Activated T-helper 1 cell treated with anti-CD3 and anti-CD28 coated beads, Interleukin-12 subunit alpha, Interleukin-12 subunit beta, Interleukin-2, Interleukin-4 antibody, amounts not matched to agents 30 ng/mL and 10 ng/mL and 1 ng/mL, durations not matched to agents 14 hours and 24 hours and 36 hours (primary cell): ENCODE measurements at regions not wholly inside any gene's neighbourhood (a gene's known extent, or its start where the extent isn't known, plus 50 kb on each side); places are given as distances from the start of the nearest gene placed in this dataset.

ENCODE experiments used
- DNase-seq: peaks from one replicate; pipeline ENCODE4 v3.0.0; 2021; ENCODE audit warnings: low spot score
- H3K27ac Mint-ChIP-seq: one replicate; pipeline ENCODE4 v1.8.0; 2021; ENCODE audit warnings: mild to moderate bottlenecking, mixed read lengths
- H3K27me3 Mint-ChIP-seq: one replicate; pipeline ENCODE4 v1.8.0; 2022; ENCODE audit warnings: mild to moderate bottlenecking, moderate library complexity, mixed read lengths; ENCODE audit not compliant: insufficient read depth
- H3K36me3 Mint-ChIP-seq: one replicate; pipeline ENCODE4 v1.8.0; 2021; ENCODE audit warnings: low read depth, mixed read lengths
- H3K4me1 Mint-ChIP-seq: one replicate; pipeline ENCODE4 v1.8.0; 2021; ENCODE audit warnings: low read depth, mixed read lengths
- H3K4me3 Mint-ChIP-seq: one replicate; pipeline ENCODE4 v1.8.0; 2021; ENCODE audit warnings: mild to moderate bottlenecking, moderate library complexity, mixed read lengths
- H3K9me3 Mint-ChIP-seq: one replicate; pipeline ENCODE4 v1.8.0; 2021; ENCODE audit warnings: mixed read lengths
- intact Hi-C: fragments of 100-400 bp; cut with micrococcal nuclease; formaldehyde crosslinking; loops from one replicate; pipeline ENCODE4 v1.15.1; 2024

DNA sequence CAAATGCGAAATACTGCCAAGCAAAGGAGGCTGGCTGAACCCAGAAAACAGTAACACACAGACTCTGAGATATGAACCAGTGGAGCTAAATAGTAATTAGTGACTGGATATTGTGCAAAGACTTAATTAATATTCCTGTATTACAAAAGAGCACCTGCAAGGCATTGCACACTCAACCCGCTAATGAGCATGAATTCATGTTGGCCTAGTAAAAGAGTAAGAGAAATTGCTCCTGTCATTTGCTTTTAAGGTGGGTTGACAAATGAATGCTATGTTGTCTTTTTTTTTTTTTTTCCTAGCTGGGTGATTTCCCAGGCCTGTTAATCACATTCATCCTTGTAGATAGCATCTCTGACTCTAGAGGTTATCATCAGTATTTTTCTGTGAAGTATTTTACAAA, 87.0 kb upstream of the CERS6 start:
- H3K9me3 Mint-ChIP-seq, result peaks cover 9% of the 10 kb centered on the region
- DNase-seq, result no peak
- H3K4me1 Mint-ChIP-seq, result peaks cover 5% of the 10 kb centered on the region
- intact Hi-C loops, result no loop called here
- no peak overlapping the region for H3K4me3 Mint-ChIP-seq
- peaks cover 1% of the 10 kb centered on the region for H3K36me3 Mint-ChIP-seq
- no peaks in the 10 kb centered on the region for H3K27me3 Mint-ChIP-seq
- no peak overlapping the region for H3K27ac Mint-ChIP-seq

DNA sequence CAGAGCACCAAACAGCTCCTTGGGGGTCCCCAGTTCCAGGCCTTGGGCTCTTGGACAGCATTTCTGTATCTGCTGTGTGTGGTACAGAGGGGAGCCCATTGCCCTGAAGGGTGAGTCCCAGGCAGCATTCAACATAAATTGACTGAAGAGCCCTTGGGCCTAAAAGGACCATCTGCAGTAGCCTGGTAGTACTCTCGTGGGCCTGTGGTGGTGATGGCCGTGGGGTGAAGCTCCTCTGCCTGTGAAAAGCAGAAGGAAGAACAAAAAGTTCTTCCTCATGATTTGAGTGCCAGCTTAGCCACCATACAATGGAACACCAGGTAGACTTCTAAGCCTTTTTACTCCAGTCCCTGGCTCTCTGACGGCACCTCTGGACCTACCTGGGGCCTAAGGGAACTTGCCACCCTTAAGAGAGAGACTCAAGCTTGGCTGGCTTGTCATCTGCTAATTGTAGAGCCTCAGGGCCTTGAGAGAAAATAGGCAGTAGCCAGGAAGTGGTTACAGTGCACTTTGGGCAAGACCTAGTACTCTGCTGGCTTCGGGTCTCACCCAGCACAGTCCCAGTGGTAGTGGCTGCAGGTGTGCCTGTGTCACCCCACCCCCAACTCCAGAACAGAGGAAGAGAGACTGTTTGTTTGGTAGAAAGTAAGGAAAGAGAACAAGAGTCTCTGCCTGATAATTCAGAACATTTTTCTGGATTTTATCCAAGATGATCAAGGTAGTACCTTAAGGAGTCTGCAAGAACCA, 84.6 kb upstream of the CERS6 start:
- no peak overlapping the region for H3K27ac Mint-ChIP-seq
- H3K4me1 Mint-ChIP-seq, result peaks cover 5% of the 10 kb centered on the region
- H3K4me3 Mint-ChIP-seq, result no peak overlapping the region
- DNase-seq, result no peak
- H3K36me3 Mint-ChIP-seq, result no peaks in the 10 kb centered on the region
- peaks cover 6% of the 10 kb centered on the region for H3K27me3 Mint-ChIP-seq
- H3K9me3 Mint-ChIP-seq, result peaks cover 9% of the 10 kb centered on the region
- intact Hi-C loops, result no loop called here

DNA sequence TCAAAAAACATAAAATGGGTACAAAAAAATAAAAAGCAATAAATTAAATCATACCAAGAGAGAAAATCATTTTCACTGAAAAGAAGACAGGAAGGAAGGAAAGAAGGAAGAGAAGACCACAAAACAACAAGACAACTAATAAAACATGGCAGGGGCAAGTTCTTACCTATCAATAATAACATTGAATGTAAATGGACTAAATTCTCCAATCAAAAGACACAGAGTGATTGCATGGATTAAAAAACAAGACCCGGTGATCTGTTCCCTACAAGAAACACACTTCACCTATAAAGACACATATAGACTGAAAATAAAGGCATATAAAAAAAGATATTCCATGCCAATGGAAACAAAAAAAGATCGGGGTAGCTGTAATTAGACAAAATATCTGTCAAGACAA, 82.6 kb upstream of the CERS6 start:
- intact Hi-C loops, result no loop called here
- Mint-ChIP-seq H3K27ac (no peak overlapping the region), H3K9me3 (peaks cover 9% of the 10 kb centered on the region), H3K27me3 (peaks cover 6% of the 10 kb centered on the region), H3K4me1 (peaks cover 8% of the 10 kb centered on the region), H3K4me3 (no peak overlapping the region), H3K36me3 (no peaks in the 10 kb centered on the region)
- DNase-seq, result no peak

- H3K27ac Mint-ChIP-seq, result no peak overlapping the region
- H3K4me3 Mint-ChIP-seq, result no peak overlapping the region
- intact Hi-C loops, result no loop called here
- no peaks in the 10 kb centered on the region for H3K36me3 Mint-ChIP-seq
- H3K4me1 Mint-ChIP-seq, result peaks cover 18% of the 10 kb centered on the region
- peaks cover 6% of the 10 kb centered on the region for H3K27me3 Mint-ChIP-seq
- peaks cover 13% of the 10 kb centered on the region for H3K9me3 Mint-ChIP-seq
- DNase-seq, result no peak
These were observed 80.8 kb upstream of the CERS6 start for GRCh38 chr2:168375195-168375798.

- Mint-ChIP-seq H3K4me3 (no peak overlapping the region), H3K4me1 (peaks cover 12% of the 10 kb centered on the region), H3K36me3 (no peaks in the 10 kb centered on the region), H3K9me3 (peaks cover 4% of the 10 kb centered on the region), H3K27me3 (peaks cover 6% of the 10 kb centered on the region), H3K27ac (no peak overlapping the region)
- intact Hi-C loops, result loop anchor here (2.0 kb wide), 1 partner anchor 54 kb away; no protein-coding TSS in a partner anchor
- no peak for DNase-seq
These were observed 77.0 kb upstream of the CERS6 start for GRCh38 chr2:168378960-168379669.

DNA sequence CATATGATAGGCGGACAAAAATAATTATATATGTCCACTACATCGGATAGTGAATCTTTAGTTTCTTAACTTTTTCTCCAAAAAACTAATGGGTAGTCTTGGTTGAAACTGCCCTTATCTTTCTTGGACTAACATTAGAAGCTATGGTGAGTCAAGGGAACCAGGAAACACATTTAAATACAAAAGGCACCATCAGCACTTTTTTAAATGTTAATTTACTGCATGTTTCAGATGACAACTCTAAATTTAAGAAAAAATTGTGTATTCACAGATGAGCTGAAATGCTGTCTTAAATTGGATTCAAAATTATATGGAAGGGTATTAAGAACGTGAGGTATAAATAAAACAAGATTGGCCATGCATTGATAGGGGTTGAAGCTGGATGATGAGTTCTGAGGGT, 75.6 kb upstream of the CERS6 start:
- no peak for DNase-seq
- intact Hi-C loops, result no loop called here
- Mint-ChIP-seq H3K36me3 (no peaks in the 10 kb centered on the region), H3K27me3 (no peaks in the 10 kb centered on the region), H3K4me1 (peaks cover 12% of the 10 kb centered on the region), H3K9me3 (peaks cover 4% of the 10 kb centered on the region), H3K4me3 (no peak overlapping the region), H3K27ac (no peak overlapping the region)

GRCh38 chr2:168392024-168392423, 64.0 kb upstream of the CERS6 start:
- H3K4me3 Mint-ChIP-seq, result no peak overlapping the region
- no peak overlapping the region for H3K27ac Mint-ChIP-seq
- DNase-seq, result no peak
- H3K27me3 Mint-ChIP-seq, result peaks cover 11% of the 10 kb centered on the region
- no peaks in the 10 kb centered on the region for H3K4me1 Mint-ChIP-seq
- intact Hi-C loops, result no loop called here
- no peaks in the 10 kb centered on the region for H3K9me3 Mint-ChIP-seq
- no peaks in the 10 kb centered on the region for H3K36me3 Mint-ChIP-seq

GRCh38 chr2:168392797-168393196, 63.3 kb upstream of the CERS6 start:
- no peaks in the 10 kb centered on the region for H3K9me3 Mint-ChIP-seq
- no peaks in the 10 kb centered on the region for H3K36me3 Mint-ChIP-seq
- H3K27ac Mint-ChIP-seq, result no peak overlapping the region
- peaks cover 14% of the 10 kb centered on the region for H3K27me3 Mint-ChIP-seq
- intact Hi-C loops, result no loop called here
- no peak for DNase-seq
- no peak overlapping the region for H3K4me3 Mint-ChIP-seq
- no peaks in the 10 kb centered on the region for H3K4me1 Mint-ChIP-seq

GRCh38 chr2:168394262-168394661, 61.8 kb upstream of the CERS6 start:
- Mint-ChIP-seq H3K36me3 (no peaks in the 10 kb centered on the region), H3K27me3 (peaks cover 23% of the 10 kb centered on the region), H3K4me3 (no peak overlapping the region), H3K27ac (no peak overlapping the region), H3K4me1 (no peaks in the 10 kb centered on the region), H3K9me3 (peaks cover 3% of the 10 kb centered on the region)
- intact Hi-C loops, result no loop called here
- DNase-seq, result no peak

GRCh38 chr2:168396131-168396530, 59.9 kb upstream of the CERS6 start:
- Mint-ChIP-seq H3K27me3 (peaks cover 26% of the 10 kb centered on the region), H3K4me3 (no peak overlapping the region)
- intact Hi-C loops, result no loop called here

DNA sequence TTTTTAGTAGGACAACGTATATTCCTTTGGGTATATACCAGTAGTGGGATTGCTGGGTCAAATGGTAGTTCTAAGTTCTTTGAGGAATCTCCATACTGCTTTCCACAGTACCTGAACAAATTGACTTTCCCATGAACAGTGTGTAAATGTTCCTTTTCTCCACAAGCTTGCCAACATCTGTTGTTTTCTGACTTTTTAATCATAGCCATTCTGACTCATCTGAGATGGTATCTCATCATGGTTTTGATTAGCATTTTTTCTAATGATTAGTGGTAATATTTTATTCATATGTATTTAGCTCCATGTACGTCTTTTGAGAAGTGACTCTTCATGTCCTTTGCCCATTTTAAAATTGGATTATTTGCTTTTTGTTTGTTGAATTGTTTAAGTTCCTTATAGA, 58.4 kb upstream of the CERS6 start:
- no peak for DNase-seq
- Mint-ChIP-seq H3K9me3 (peaks cover 6% of the 10 kb centered on the region), H3K4me1 (no peaks in the 10 kb centered on the region), H3K27me3 (peaks cover 26% of the 10 kb centered on the region), H3K36me3 (no peaks in the 10 kb centered on the region), H3K27ac (no peak overlapping the region), H3K4me3 (no peak overlapping the region)
- intact Hi-C loops, result no loop called here

More at GRCh38 chr2:168396131-168396530, 59.9 kb upstream of the CERS6 start:
- Mint-ChIP-seq H3K4me1 (no peaks in the 10 kb centered on the region), H3K36me3 (no peaks in the 10 kb centered on the region), H3K9me3 (peaks cover 6% of the 10 kb centered on the region), H3K27ac (no peak overlapping the region)
- DNase-seq, result no peak

GRCh38 chr2:168401048-168401556, 55.0 kb upstream of the CERS6 start:
- no peak overlapping the region for H3K4me3 Mint-ChIP-seq
- no peaks in the 10 kb centered on the region for H3K36me3 Mint-ChIP-seq
- peaks cover 8% of the 10 kb centered on the region for H3K9me3 Mint-ChIP-seq
- H3K4me1 Mint-ChIP-seq, result peaks cover 11% of the 10 kb centered on the region
- intact Hi-C loops, result no loop called here
- H3K27me3 Mint-ChIP-seq, result peaks cover 21% of the 10 kb centered on the region
- DNase-seq, result no peak
- H3K27ac Mint-ChIP-seq, result no peak overlapping the region

- peaks cover 19% of the 10 kb centered on the region for H3K27me3 Mint-ChIP-seq
- H3K4me3 Mint-ChIP-seq, result no peak overlapping the region
- intact Hi-C loops, result no loop called here
- H3K4me1 Mint-ChIP-seq, result peaks cover 11% of the 10 kb centered on the region
- no peaks in the 10 kb centered on the region for H3K36me3 Mint-ChIP-seq
- H3K27ac Mint-ChIP-seq, result no peak overlapping the region
- H3K9me3 Mint-ChIP-seq, result peaks cover 8% of the 10 kb centered on the region
- DNase-seq, result no peak
These were observed 54.3 kb upstream of the CERS6 start for GRCh38 chr2:168401771-168402170.
